Mesendoderm (in vitro differentiated cells): ENCODE measurements at regions not wholly inside any gene's neighbourhood (a gene's known extent, or its start where the extent isn't known, plus 50 kb on each side); places are given as distances from the start of the nearest gene placed in this dataset.

Source experiments
- DNase-seq: peaks from one replicate; pipeline ENCODE4 v3.0.0; 2013
- H2AK5ac ChIP-seq: 2 replicates; pipeline ENCODE4 v1.6.1; 2013; ENCODE audit warnings: low read length, inconsistent platforms
- H2BK120ac ChIP-seq: 2 replicates; pipeline ENCODE4 v1.6.1; 2013; ENCODE audit warnings: low read depth, mild to moderate bottlenecking, low read length, moderate library complexity, mixed read lengths
- H2BK15ac ChIP-seq: replicated peaks from 2 replicates; pipeline ENCODE4 v1.6.1; 2013; ENCODE audit warnings: low read depth, mild to moderate bottlenecking, moderate library complexity
- H2BK5ac ChIP-seq: 2 replicates; pipeline ENCODE4 v1.6.1; 2013; ENCODE audit warnings: low read length, inconsistent platforms
- H3K18ac ChIP-seq: 2 replicates; pipeline ENCODE4 v1.6.1; 2013; ENCODE audit warnings: mild to moderate bottlenecking, low read length, mixed read lengths
- H3K23ac ChIP-seq: one replicate; pipeline ENCODE4 v1.6.1; 2013; ENCODE audit warnings: low read length
- H3K27ac ChIP-seq: 2 replicates; pipeline ENCODE4 v1.5.1; 2013; ENCODE audit warnings: low read depth, mild to moderate bottlenecking, inconsistent platforms, low read length, moderate library complexity
- H3K27me3 ChIP-seq: 2 replicates; pipeline ENCODE4 v1.6.1; 2013; ENCODE audit warnings: low read length, control low read depth, mild to moderate bottlenecking, inconsistent platforms; ENCODE audit not compliant: insufficient read depth, poor library complexity
- H3K36me3 ChIP-seq: 2 replicates; pipeline ENCODE4 v1.6.1; 2013; ENCODE audit warnings: low read length, inconsistent platforms; ENCODE audit not compliant: control insufficient read depth, insufficient read depth
- H3K4ac ChIP-seq: one replicate; pipeline ENCODE4 v1.6.1; 2013; ENCODE audit warnings: low read depth, mild to moderate bottlenecking, low read length, moderate library complexity
- H3K4me1 ChIP-seq: 2 replicates; pipeline ENCODE4 v1.6.1; 2013; ENCODE audit warnings: low read depth, low read length, inconsistent platforms; ENCODE audit not compliant: control insufficient read depth
- H3K4me2 ChIP-seq: 2 replicates; pipeline ENCODE4 v1.6.1; 2013; ENCODE audit warnings: low read length
- H3K4me3 ChIP-seq: 2 replicates; pipeline ENCODE4 v1.5.1; 2013; ENCODE audit warnings: mild to moderate bottlenecking, low read length
- H3K56ac ChIP-seq: one replicate; pipeline ENCODE4 v1.6.1; 2013; ENCODE audit warnings: low read length
- H3K79me1 ChIP-seq: 2 replicates; pipeline ENCODE4 v1.6.1; 2013; ENCODE audit warnings: low read length, inconsistent platforms
- H3K79me2 ChIP-seq: 2 replicates; pipeline ENCODE4 v1.6.1; 2013; ENCODE audit warnings: mild to moderate bottlenecking, low read length; ENCODE audit not compliant: control insufficient read depth, insufficient read depth
- H3K9ac ChIP-seq: 2 replicates; pipeline ENCODE4 v1.6.1; 2013; ENCODE audit warnings: low read length, inconsistent platforms
- H4K5ac ChIP-seq: one replicate; pipeline ENCODE4 v1.6.1; 2013; ENCODE audit warnings: low read length
- H4K8ac ChIP-seq: one replicate; pipeline ENCODE4 v1.6.1; 2013; ENCODE audit warnings: low read depth, mild to moderate bottlenecking, control low read depth, low read length, moderate library complexity
- WGBS: extraction: QIAGEN DNeasy Blood & Tissue Kit; methylation state at CpG from one replicate; pipeline ENCODE4 v1.1.7; 2013; ENCODE audit warnings: low lambda C conversion rate, missing lambda C conversion rate; ENCODE audit not compliant: insufficient coverage; ENCODE audit errors: extremely low coverage; 5-methylcytosine and 5-hydroxymethylcytosine counted together

DNA sequence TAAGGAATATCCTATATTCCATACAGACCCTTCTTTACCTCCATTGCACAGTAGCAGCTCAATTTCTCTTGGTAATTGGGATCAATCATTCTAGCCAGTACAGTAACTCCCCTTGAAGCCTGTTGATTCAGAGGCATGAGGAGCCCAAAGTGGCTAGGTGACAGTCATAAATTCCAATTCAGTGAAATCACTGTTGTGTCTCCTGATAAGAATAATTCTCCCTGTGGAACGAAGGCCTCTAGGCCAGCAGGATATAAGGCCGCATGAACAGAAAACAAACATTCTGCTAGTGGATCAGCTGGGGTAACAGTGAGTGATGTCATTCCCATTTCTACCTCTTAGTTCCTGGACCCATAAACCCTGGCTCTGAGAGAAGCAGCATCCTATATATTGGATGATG is 696.3 kb downstream of the NR2F2 start:
- H3K27me3 ChIP-seq = no peaks in the 10 kb centered on the region
- H3K79me2 ChIP-seq = no peaks in the 10 kb centered on the region
- no peak overlapping the region for H2BK5ac ChIP-seq
- H4K5ac ChIP-seq = no peak overlapping the region
- H3K4me2 ChIP-seq = no peak overlapping the region
- H3K56ac ChIP-seq = no peak overlapping the region
- WGBS = no CpG with 5 or more reads among the region's 2 CpGs
- H3K4ac ChIP-seq = no peak overlapping the region
- H2BK120ac ChIP-seq = no peak overlapping the region
- no peak overlapping the region for H3K18ac ChIP-seq
- no peaks in the 10 kb centered on the region for H3K36me3 ChIP-seq
- H4K8ac ChIP-seq = no peak overlapping the region
- no peak overlapping the region for H3K9ac ChIP-seq
- no peak overlapping the region for H3K23ac ChIP-seq
- no peak overlapping the region for H3K4me3 ChIP-seq
- no peak overlapping the region for H2BK15ac ChIP-seq
- no peaks in the 10 kb centered on the region for H3K4me1 ChIP-seq
- peak; percentile 86 for DNase-seq
- H2AK5ac ChIP-seq = no peak overlapping the region
- H3K79me1 ChIP-seq = no peaks in the 10 kb centered on the region
- no peak overlapping the region for H3K27ac ChIP-seq

DNA sequence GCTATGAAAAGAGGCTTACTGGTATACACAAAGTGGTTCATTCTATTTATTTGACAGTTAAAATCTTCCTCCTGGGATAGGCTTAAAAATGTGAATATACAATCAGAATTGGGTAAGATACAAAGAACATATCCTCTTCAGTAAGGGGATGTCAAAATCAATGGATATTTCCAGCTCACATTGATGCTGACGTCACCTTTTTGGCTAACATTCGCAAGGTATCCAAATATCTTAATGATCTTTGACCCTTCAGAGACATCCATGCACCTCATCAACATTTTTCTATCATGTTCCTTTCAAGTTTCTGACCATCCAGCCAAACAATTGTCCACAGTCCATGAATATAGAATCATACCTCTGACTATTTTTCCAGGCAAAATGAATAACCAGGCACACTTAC is 697.3 kb downstream of the NR2F2 start:
- Histone ChIP-seq H2BK15ac (no peak overlapping the region), H3K56ac (no peak overlapping the region), H3K4ac (no peak overlapping the region), H2BK5ac (no peak overlapping the region), H4K5ac (no peak overlapping the region), H3K27ac (no peak overlapping the region), H4K8ac (no peak overlapping the region), H3K18ac (no peak overlapping the region), H2AK5ac (no peak overlapping the region), H3K79me1 (no peaks in the 10 kb centered on the region), H3K4me1 (no peaks in the 10 kb centered on the region), H3K9ac (no peak overlapping the region), H3K4me2 (no peak overlapping the region), H3K36me3 (no peaks in the 10 kb centered on the region), H3K27me3 (no peaks in the 10 kb centered on the region), H3K23ac (no peak overlapping the region), H2BK120ac (no peak overlapping the region), H3K79me2 (no peaks in the 10 kb centered on the region), H3K4me3 (no peak overlapping the region)
- WGBS = no CpG with 5 or more reads among the region's 2 CpGs
- no peak for DNase-seq

DNA sequence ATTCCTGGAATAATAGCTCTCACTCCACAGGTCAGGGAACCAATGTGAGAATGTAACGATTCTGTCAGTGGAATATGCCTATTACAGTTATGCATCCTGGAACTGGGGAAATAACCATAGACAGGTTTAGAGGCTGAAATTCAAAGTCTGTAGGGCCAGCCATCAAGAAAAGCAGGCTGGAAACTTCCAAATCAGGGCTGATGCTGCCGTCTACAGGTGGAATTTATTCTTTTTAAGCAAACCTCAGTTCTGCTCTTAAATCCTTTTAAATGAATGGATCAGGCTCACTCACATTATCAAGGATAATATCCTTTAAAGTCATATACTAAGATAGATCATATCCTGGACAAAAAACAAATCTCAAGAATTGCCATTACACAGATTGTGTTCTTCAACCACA is 699.8 kb downstream of the NR2F2 start:
- Histone ChIP-seq H3K79me1 (no peaks in the 10 kb centered on the region), H3K4me1 (no peaks in the 10 kb centered on the region), H3K56ac (no peak overlapping the region), H3K4me3 (no peak overlapping the region), H3K23ac (no peak overlapping the region), H4K5ac (no peak overlapping the region), H3K27me3 (no peaks in the 10 kb centered on the region), H3K4me2 (no peak overlapping the region), H2BK120ac (no peak overlapping the region), H2BK5ac (no peak overlapping the region), H3K9ac (no peak overlapping the region), H4K8ac (no peak overlapping the region), H3K4ac (no peak overlapping the region), H3K79me2 (no peaks in the 10 kb centered on the region), H3K27ac (no peak overlapping the region), H3K36me3 (no peaks in the 10 kb centered on the region), H2BK15ac (no peak overlapping the region), H2AK5ac (no peak overlapping the region), H3K18ac (no peak overlapping the region)
- no CpG with 5 or more reads among the region's 2 CpGs for WGBS
- no peak for DNase-seq

DNA sequence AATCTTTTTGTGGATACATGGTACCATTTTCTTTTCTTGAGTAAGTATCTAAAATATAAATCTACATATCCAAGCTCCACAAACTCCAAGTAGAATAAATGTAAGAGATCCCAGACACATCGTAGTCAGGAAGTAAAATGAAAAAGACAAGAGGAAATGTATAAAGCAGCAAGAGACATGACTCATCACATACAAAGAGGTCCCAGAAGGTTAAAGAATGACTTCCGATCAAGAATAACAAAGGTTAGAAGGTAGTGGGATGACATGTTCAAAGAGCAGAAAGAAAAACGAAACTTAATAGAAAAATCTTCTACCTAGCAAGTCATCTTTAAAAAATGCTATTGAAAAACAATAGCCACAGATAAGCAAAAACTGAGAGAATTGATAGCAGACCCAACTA is 705.8 kb downstream of the NR2F2 start:
- Histone ChIP-seq H3K18ac (no peak overlapping the region), H2BK5ac (no peak overlapping the region), H3K36me3 (no peaks in the 10 kb centered on the region), H3K4me3 (no peak overlapping the region), H2BK15ac (no peak overlapping the region), H3K79me1 (no peaks in the 10 kb centered on the region), H3K4me1 (no peaks in the 10 kb centered on the region), H2BK120ac (no peak overlapping the region), H3K27ac (no peak overlapping the region), H2AK5ac (no peak overlapping the region), H3K4me2 (no peak overlapping the region), H3K23ac (no peak overlapping the region), H3K9ac (no peak overlapping the region), H4K8ac (no peak overlapping the region), H3K56ac (no peak overlapping the region), H4K5ac (no peak overlapping the region), H3K27me3 (no peaks in the 10 kb centered on the region), H3K4ac (no peak overlapping the region), H3K79me2 (no peaks in the 10 kb centered on the region)
- WGBS = no CpG with 5 or more reads among the region's 3 CpGs
- DNase-seq = no peak

DNA sequence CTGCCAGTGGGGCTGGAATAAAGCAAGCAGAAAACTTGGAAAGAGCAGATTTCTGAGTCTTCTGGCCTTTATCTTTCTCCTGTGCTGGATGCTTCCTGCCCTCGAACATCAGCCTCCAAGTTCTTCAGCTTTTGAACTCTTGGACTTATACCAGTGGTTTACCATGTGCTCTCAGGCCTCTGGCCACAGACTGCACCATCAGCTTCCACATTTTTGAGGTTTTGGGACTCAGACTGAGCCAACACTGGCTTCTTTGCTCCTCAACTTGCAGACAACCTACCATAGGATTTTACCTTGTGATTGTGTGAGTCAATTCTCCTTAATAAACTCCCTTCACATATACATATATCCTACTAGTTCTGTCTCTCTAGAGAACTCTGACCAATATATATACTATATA is 706.6 kb downstream of the NR2F2 start:
- H3K27me3 ChIP-seq = no peaks in the 10 kb centered on the region

DNA sequence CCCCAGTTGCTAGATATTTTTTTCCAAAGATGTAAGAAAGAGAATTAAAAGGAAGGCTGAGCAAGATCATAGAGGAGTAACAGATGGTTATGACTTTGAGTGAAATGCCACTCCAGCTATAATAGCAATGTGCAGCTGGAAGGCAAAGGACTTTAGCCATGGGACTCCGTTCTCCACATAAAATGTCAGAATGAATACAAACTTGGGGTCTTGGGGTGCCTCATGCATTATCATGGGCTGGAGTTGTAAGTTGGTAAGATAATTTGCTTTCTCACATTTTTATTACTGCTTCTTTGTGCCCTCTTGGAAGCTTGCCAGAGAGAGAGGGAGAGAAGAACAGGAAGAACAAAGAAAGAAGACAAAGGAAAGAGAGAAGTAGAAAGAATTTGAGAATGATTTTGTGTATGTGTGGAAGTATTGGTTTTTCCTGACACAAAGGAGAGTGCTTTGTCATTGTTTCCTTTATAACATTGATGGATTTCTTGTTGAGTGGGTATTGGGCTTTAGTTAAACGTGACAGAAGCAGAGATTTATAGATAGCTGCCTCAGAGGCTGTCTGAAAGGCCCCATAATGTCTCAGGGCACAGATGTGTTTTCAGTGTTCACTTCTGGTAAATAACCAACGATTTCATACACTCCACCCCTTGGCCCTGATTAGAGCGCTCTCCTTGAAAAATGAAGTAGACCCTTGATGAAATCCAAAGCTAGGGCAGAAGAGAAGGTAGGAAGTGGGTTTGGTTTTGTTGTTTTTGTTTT is 715.3 kb downstream of the NR2F2 start:
- no peak overlapping the region for H4K5ac ChIP-seq
- H3K4me1 ChIP-seq = no peaks in the 10 kb centered on the region
- H3K4me3 ChIP-seq = no peak overlapping the region
- H2BK15ac ChIP-seq = no peak overlapping the region
- H3K27ac ChIP-seq = no peak overlapping the region
- H3K79me2 ChIP-seq = no peaks in the 10 kb centered on the region
- H3K18ac ChIP-seq = no peak overlapping the region
- no peak overlapping the region for H3K9ac ChIP-seq
- no peak for DNase-seq
- no peak overlapping the region for H3K56ac ChIP-seq
- H2AK5ac ChIP-seq = no peak overlapping the region
- no peak overlapping the region for H3K4me2 ChIP-seq
- no peak overlapping the region for H3K23ac ChIP-seq
- no peaks in the 10 kb centered on the region for H3K27me3 ChIP-seq
- no peak overlapping the region for H2BK5ac ChIP-seq
- no peaks in the 10 kb centered on the region for H3K79me1 ChIP-seq
- no peaks in the 10 kb centered on the region for H3K36me3 ChIP-seq
- WGBS = no CpG with 5 or more reads among the region's 4 CpGs
- peak overlapping the region; percentile 65 for H4K8ac ChIP-seq
- H2BK120ac ChIP-seq = no peak overlapping the region
- H3K4ac ChIP-seq = no peak overlapping the region

More for the DNA sequence above, 706.6 kb downstream of the NR2F2 start:
- Histone ChIP-seq H3K79me1 (no peaks in the 10 kb centered on the region), H3K4me2 (no peak overlapping the region), H2BK120ac (no peak overlapping the region), H3K9ac (no peak overlapping the region), H3K4me1 (no peaks in the 10 kb centered on the region), H4K5ac (no peak overlapping the region), H2BK5ac (no peak overlapping the region), H3K36me3 (no peaks in the 10 kb centered on the region), H3K4ac (no peak overlapping the region), H2AK5ac (no peak overlapping the region), H3K23ac (no peak overlapping the region), H2BK15ac (no peak overlapping the region), H3K4me3 (no peak overlapping the region), H3K56ac (no peak overlapping the region), H3K18ac (no peak overlapping the region), H3K79me2 (no peaks in the 10 kb centered on the region), H4K8ac (no peak overlapping the region), H3K27ac (no peak overlapping the region)
- DNase-seq = no peak
- no CpG with 5 or more reads among the region's 1 CpG for WGBS
